HEK293T (cell line): ENCODE measurements at regions not wholly inside any gene's neighbourhood (a gene's known extent, or its start where the extent isn't known, plus 50 kb on each side); places are given as distances from the start of the nearest gene placed in this dataset.

Source experiments
- CTCF ChIA-PET: fragments of 350-600 bp; formaldehyde crosslinking; extraction: SDS; loops from one replicate; lab custom pipeline; 2021; ENCODE audit warnings: antibody characterized with exemption, inconsistent platforms; lab: Yijun Ruan, JAX
- POLR2A ChIA-PET: fragments of 350-600 bp; formaldehyde crosslinking; extraction: SDS; loops from one replicate; lab custom pipeline; 2020; ENCODE audit warnings: antibody characterized with exemption, inconsistent platforms; lab: Yijun Ruan, JAX
- DNase-seq: peaks from one replicate; pipeline ENCODE4 v3.0.0; 2012; ENCODE audit warnings: mixed read lengths; ENCODE audit errors: extremely low spot score
- ARNT ChIP-seq: fragments of 450-650 bp; IDR thresholded peaks from 2 replicates; pipeline ENCODE4 v1.6.1; 2017; ENCODE audit warnings: mild to moderate bottlenecking
- BHLHE40 ChIP-seq: fragments of 450-650 bp; IDR thresholded peaks from 2 replicates; pipeline ENCODE4 v1.6.1; 2016; ENCODE audit warnings: mild to moderate bottlenecking, moderate library complexity, borderline replicate concordance
- CTBP1 ChIP-seq: fragments of 450-650 bp; IDR thresholded peaks from 2 replicates; pipeline ENCODE4 v1.6.1; 2016; ENCODE audit warnings: borderline replicate concordance
- ELF4 ChIP-seq: fragments of 450-650 bp; IDR thresholded peaks from 2 replicates; pipeline ENCODE4 v1.6.1; 2017; ENCODE audit warnings: antibody characterized with exemption
- FOXA1 ChIP-seq: fragments of 450-650 bp; IDR thresholded peaks from 2 replicates; pipeline ENCODE4 v1.6.1; 2016; ENCODE audit warnings: mild to moderate bottlenecking
- FOXK2 ChIP-seq: fragments of 450-650 bp; IDR thresholded peaks from 2 replicates; pipeline ENCODE4 v1.6.1; 2016; ENCODE audit warnings: mild to moderate bottlenecking
- FOXM1 ChIP-seq: fragments of 450-650 bp; IDR thresholded peaks from 2 replicates; pipeline ENCODE4 v1.6.1; 2017; ENCODE audit warnings: mild to moderate bottlenecking, borderline replicate concordance
- HDGF ChIP-seq: fragments of 450-650 bp; IDR thresholded peaks from 2 replicates; pipeline ENCODE4 v1.6.1; 2017; ENCODE audit warnings: antibody characterized with exemption, borderline replicate concordance
- L3MBTL2 ChIP-seq: fragments of 450-650 bp; conservative IDR thresholded peaks from 2 replicates; pipeline ENCODE4 v1.6.1; 2016; ENCODE audit warnings: mild to moderate bottlenecking
- LEF1 ChIP-seq: fragments of 450-650 bp; IDR thresholded peaks from 2 replicates; pipeline ENCODE4 v1.6.1; 2017; ENCODE audit warnings: mild to moderate bottlenecking, borderline replicate concordance
- NFRKB ChIP-seq: fragments of 450-650 bp; IDR thresholded peaks from 2 replicates; pipeline ENCODE4 v1.6.1; 2016; ENCODE audit warnings: mild to moderate bottlenecking, moderate library complexity
- PKNOX1 ChIP-seq: fragments of 450-650 bp; IDR thresholded peaks from 2 replicates; pipeline ENCODE4 v1.6.1; 2016
- SP1 ChIP-seq: fragments of 450-650 bp; IDR thresholded peaks from 2 replicates; pipeline ENCODE4 v1.6.1; 2017
- SUZ12 ChIP-seq: fragments of 450-650 bp; IDR thresholded peaks from 2 replicates; pipeline ENCODE4 v1.6.1; 2016; ENCODE audit warnings: mild to moderate bottlenecking
- TARDBP ChIP-seq: fragments of 450-650 bp; IDR thresholded peaks from 2 replicates; pipeline ENCODE4 v1.6.1; 2016
- ZNF384 ChIP-seq: fragments of 450-650 bp; IDR thresholded peaks from 2 replicates; pipeline ENCODE4 v1.6.1; 2016

- DNase-seq: no peak
- no peak for TF ChIP-seq BHLHE40
- no peak for TF ChIP-seq SP1
- TF ChIP-seq FOXK2: no peak
- no peak for TF ChIP-seq FOXA1
- no peak for TF ChIP-seq LEF1
- no peak for TF ChIP-seq HDGF
- TF ChIP-seq ARNT: no peak
- TF ChIP-seq L3MBTL2: no peak
- no peak for TF ChIP-seq NFRKB
- no peak for TF ChIP-seq TARDBP
- no peak for TF ChIP-seq CTBP1
- TF ChIP-seq SUZ12: no peak
- no peak for TF ChIP-seq ZNF384
- TF ChIP-seq PKNOX1: no peak
- no peak for TF ChIP-seq ELF4
- ChIA-PET POLR2A (no interaction called here), CTCF (no interaction called here)
Measured at GRCh38 chr18:22641958-22642357, 224.2 kb upstream of the CTAGE1 start.

DNA sequence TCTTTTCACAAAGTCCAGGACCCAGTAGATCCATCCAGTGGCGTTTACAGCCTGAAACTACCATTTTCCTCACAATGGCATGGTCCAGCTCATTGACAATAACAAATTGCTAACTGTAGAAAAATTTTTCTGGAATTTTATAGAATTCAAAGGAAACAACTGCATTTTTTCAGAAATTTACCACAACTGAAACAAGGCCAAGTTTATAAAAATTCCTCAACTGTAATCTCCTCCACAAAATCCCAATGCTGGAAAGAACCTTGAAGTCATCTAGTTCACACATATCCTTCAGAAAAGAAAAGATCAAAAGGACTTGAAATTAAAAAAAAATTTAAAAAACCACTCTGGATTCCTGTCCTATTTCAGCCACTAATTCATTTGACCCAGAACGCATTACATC lies 226.0 kb upstream of the CTAGE1 start:
- DNase-seq: no peak
- TF ChIP-seq SP1: no peak
- TF ChIP-seq FOXA1: no peak
- TF ChIP-seq TARDBP: no peak
- no peak for TF ChIP-seq FOXM1
- no peak for TF ChIP-seq HDGF
- no peak for TF ChIP-seq ZNF384
- no peak for TF ChIP-seq ARNT
- no peak for TF ChIP-seq LEF1
- TF ChIP-seq PKNOX1: no peak
- TF ChIP-seq FOXK2: no peak
- no peak for TF ChIP-seq NFRKB
- TF ChIP-seq BHLHE40: no peak
- no peak for TF ChIP-seq CTBP1
- POLR2A ChIA-PET: no interaction called here
- CTCF ChIA-PET: no interaction called here

- ChIA-PET CTCF (no interaction called here), POLR2A (no interaction called here)
Measured at GRCh38 chr18:22650247-22650646, 232.5 kb upstream of the CTAGE1 start.

DNA sequence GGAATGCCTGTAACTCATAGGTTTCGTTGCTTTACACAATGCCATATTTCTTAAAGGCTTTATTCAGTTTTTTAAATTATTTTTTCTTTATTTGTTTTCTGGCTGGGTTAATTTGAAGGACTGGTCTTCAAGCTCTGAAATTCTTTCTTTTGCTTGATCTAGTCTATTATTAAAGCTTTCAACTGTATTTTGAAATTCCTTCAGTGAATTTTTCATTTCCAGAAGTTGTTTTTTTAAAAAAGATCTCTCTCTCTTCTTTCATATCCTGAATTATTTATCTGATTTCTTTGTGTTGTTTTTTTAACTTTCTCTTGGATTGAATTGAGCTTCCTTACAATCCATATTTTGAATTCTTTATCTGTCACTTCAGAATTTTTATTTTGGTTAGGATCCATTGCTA lies 239.9 kb upstream of the CTAGE1 start:
- DNase-seq: no peak
- CTCF ChIA-PET: no interaction called here
- no peak for TF ChIP-seq CTBP1
- no peak for TF ChIP-seq FOXM1
- no peak for TF ChIP-seq SUZ12
- no peak for TF ChIP-seq ARNT
- POLR2A ChIA-PET: no interaction called here

More at GRCh38 chr18:22650247-22650646, 232.5 kb upstream of the CTAGE1 start:
- no peak for DNase-seq
- TF ChIP-seq NFRKB: no peak
- TF ChIP-seq CTBP1: no peak

GRCh38 chr18:22658318-22658717 lies 240.6 kb upstream of the CTAGE1 start:
- POLR2A ChIA-PET: no interaction called here
- CTCF ChIA-PET: no interaction called here
- TF ChIP-seq L3MBTL2: no peak
- TF ChIP-seq PKNOX1: no peak
- no peak for TF ChIP-seq BHLHE40
- no peak for TF ChIP-seq SUZ12
- TF ChIP-seq HDGF: no peak
- TF ChIP-seq FOXM1: no peak
- no peak for TF ChIP-seq NFRKB
- no peak for TF ChIP-seq ELF4
- no peak for TF ChIP-seq FOXA1
- TF ChIP-seq ZNF384: no peak
- no peak for TF ChIP-seq TARDBP
- TF ChIP-seq CTBP1: no peak
- no peak for TF ChIP-seq ARNT
- TF ChIP-seq SP1: no peak
- TF ChIP-seq FOXK2: no peak
- no peak for TF ChIP-seq LEF1
- no peak for DNase-seq

- CTCF ChIA-PET: no interaction called here
- TF ChIP-seq BHLHE40 (no peak), SP1 (no peak), SUZ12 (no peak), NFRKB (no peak), FOXA1 (no peak), LEF1 (no peak), FOXK2 (no peak), ARNT (no peak), L3MBTL2 (no peak), ELF4 (no peak), FOXM1 (no peak), TARDBP (no peak), PKNOX1 (no peak), ZNF384 (no peak), CTBP1 (no peak), HDGF (no peak)
- POLR2A ChIA-PET: interaction anchor here (0.6 kb wide), 1 partner anchor 20 kb away, joined by 3 read pairs; no protein-coding TSS in a partner anchor
- DNase-seq: no peak
Measured at GRCh38 chr18:22663378-22663777, 245.7 kb upstream of the CTAGE1 start.
